ENCODE measurements at regions not wholly inside any gene's neighbourhood (a gene's known extent, or its start where the extent isn't known, plus 50 kb on each side); places are given as distances from the start of the nearest gene placed in this dataset.
A peak's percentile ranks its signal among the peaks of the same experiment; 100 is the strongest.

DNA sequence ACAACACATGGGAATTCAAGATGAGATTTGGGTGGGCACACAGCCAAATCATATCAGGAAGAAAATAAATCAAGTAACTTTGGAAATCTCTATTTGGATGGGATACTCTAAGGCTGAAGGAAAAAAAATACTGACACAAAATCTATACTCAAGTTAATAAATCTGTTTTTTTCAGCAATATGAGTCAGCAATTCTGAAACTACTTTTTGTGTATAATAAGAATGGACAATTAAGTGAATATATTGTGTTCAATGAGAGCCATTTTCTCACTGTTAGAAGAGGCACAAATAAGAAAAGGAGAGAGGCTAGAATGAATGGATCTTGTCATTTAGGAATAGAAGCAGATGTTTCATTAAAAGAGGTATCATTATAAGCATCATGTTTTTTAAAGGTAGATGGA is 651.0 kb downstream of the TAF11L14 start:
- no peak overlapping the region for H2BK12ac ChIP-seq (ENCODE audit: low read depth, low read length)
- H2AK5ac ChIP-seq (ENCODE audit: low read depth, low read length) = no peak overlapping the region
- H3K9ac ChIP-seq (replicated peaks in 1 of 4; ENCODE audit: extremely low read depth in 1 of 4, low read depth in 3 of 4, low read length in 3 of 4) = no peak overlapping the region
- H3K9me3 ChIP-seq (ENCODE audit: insufficient read depth in 2 of 2, low read depth in 1 of 2, low read length in 1 of 2) = no peaks in the 10 kb centered on the region
- H3K27ac ChIP-seq (ENCODE audit: low read depth, low read length) = no peak overlapping the region
- H3K23ac ChIP-seq (ENCODE audit: insufficient read length) = no peak overlapping the region
- no peak overlapping the region for H2BK5ac ChIP-seq (ENCODE audit: low read depth, low read length)
- DNase-seq (ENCODE audit: low read depth in 1 of 2, low spot score in 2 of 2) (no peak), FAIRE-seq (no peak)
- H4K8ac ChIP-seq (ENCODE audit: extremely low read depth, insufficient read depth, low read length) = no peak overlapping the region
- no peak overlapping the region for H3K4ac ChIP-seq (replicated peaks; ENCODE audit: insufficient read length, low read depth, low read length)
- H3K4me3 ChIP-seq (ENCODE audit: extremely low read depth in 1 of 4, insufficient read depth in 2 of 4, low read depth in 3 of 4, low read length in 4 of 4) = no peak overlapping the region
- H4K20me1 ChIP-seq (replicated peaks in 1 of 2; ENCODE audit: control insufficient read depth in 1 of 2, insufficient read depth in 2 of 2, low read length in 2 of 2) = no peaks in the 10 kb centered on the region
- no peak overlapping the region for H2BK120ac ChIP-seq (replicated peaks; ENCODE audit: low read depth, low read length)
- H2BK20ac ChIP-seq (ENCODE audit: low read length) = no peak overlapping the region
- H4K91ac ChIP-seq (replicated peaks; ENCODE audit: insufficient read length, low read length) = no peak overlapping the region
- H3K56ac ChIP-seq (replicated peaks; ENCODE audit: insufficient read length, low read depth, low read length) = peak overlapping the region; percentile 39
- no peaks in the 10 kb centered on the region for H3K79me2 ChIP-seq (ENCODE audit: control insufficient read depth in 1 of 2, insufficient read depth in 2 of 2, low read length in 2 of 2)
- H2BK15ac ChIP-seq (ENCODE audit: low read length) = no peak overlapping the region
- H3K23me2 ChIP-seq (ENCODE audit: low read depth, low read length) = no peaks in the 10 kb centered on the region
- no peak overlapping the region for H2AFZ ChIP-seq (ENCODE audit: low read length)
- ChIA-PET POLR2A (ENCODE audit: partially characterized antibody) (no interaction called here), CTCF (ENCODE audit: partially characterized antibody) (interaction anchor here (1.2 kb wide), 1 partner anchor 1069 kb away, joined by 3 read pairs; no protein-coding TSS in a partner anchor)
- no peak overlapping the region for H3K4me2 ChIP-seq (ENCODE audit: insufficient read depth in 1 of 2, low read depth in 2 of 2, low read length in 2 of 2)
- no peaks in the 10 kb centered on the region for H3K4me1 ChIP-seq (replicated peaks in 1 of 4; ENCODE audit: control insufficient read depth in 3 of 4, insufficient read depth in 4 of 4, low read length in 3 of 4)
- no peak overlapping the region for H3K18ac ChIP-seq (ENCODE audit: extremely low read depth, low read length)
- no peak overlapping the region for H4K5ac ChIP-seq (ENCODE audit: insufficient read length, low read depth, low read length)
- no peaks in the 10 kb centered on the region for H3K79me1 ChIP-seq (ENCODE audit: low read depth, low read length)
- peaks cover 0 to 1% (median 0%) of the 10 kb centered on the region in 4 experiments; a peak in 1 of 7 replicates for H3K27me3 ChIP-seq (replicated peaks in 1 of 4; ENCODE audit: control insufficient read depth in 3 of 4, extremely low read depth in 1 of 4, insufficient read depth in 3 of 4, low read length in 3 of 4)
- no peak overlapping the region for H3K14ac ChIP-seq (ENCODE audit: insufficient read length)
- no peaks in the 10 kb centered on the region for H3K36me3 ChIP-seq (ENCODE audit: control insufficient read depth in 2 of 4, insufficient read depth in 4 of 4, low read length in 3 of 4)
- TF ChIP-seq BRCA1 (IDR thresholded peaks at IDR 0.05; ENCODE audit: low read depth, low read length) = no peak
- TF ChIP-seq HDAC2 (IDR thresholded peaks at IDR 0.05; ENCODE audit: borderline replicate concordance in 1 of 2, low read depth in 2 of 2, low read length in 2 of 2) = no peak
- TF ChIP-seq RNF2 (IDR thresholded peaks at IDR 0.05; ENCODE audit: borderline replicate concordance, low read depth, low read length, missing control alignments, poor library complexity, severe bottlenecking) = no peak
- no peak for TF ChIP-seq RBBP5 (IDR thresholded peaks at IDR 0.05; ENCODE audit: borderline replicate concordance, low read depth, low read length)
- no peak for TF ChIP-seq RXRA (IDR thresholded peaks at IDR 0.05; ENCODE audit: insufficient read depth, low read depth, low read length)
- TF ChIP-seq KDM1A (IDR thresholded peaks at IDR 0.05; ENCODE audit: borderline replicate concordance, low read length) = no peak
- no peak for TF ChIP-seq CHD2 (IDR thresholded peaks at IDR 0.05; ENCODE audit: low read length)
- TF ChIP-seq CHD1 (IDR thresholded peaks at IDR 0.05; ENCODE audit: low read depth, low read length) = no peak
- TF ChIP-seq JUND (IDR thresholded peaks at IDR 0.05; ENCODE audit: low read length) = no peak
- TF ChIP-seq, protein P1, sequence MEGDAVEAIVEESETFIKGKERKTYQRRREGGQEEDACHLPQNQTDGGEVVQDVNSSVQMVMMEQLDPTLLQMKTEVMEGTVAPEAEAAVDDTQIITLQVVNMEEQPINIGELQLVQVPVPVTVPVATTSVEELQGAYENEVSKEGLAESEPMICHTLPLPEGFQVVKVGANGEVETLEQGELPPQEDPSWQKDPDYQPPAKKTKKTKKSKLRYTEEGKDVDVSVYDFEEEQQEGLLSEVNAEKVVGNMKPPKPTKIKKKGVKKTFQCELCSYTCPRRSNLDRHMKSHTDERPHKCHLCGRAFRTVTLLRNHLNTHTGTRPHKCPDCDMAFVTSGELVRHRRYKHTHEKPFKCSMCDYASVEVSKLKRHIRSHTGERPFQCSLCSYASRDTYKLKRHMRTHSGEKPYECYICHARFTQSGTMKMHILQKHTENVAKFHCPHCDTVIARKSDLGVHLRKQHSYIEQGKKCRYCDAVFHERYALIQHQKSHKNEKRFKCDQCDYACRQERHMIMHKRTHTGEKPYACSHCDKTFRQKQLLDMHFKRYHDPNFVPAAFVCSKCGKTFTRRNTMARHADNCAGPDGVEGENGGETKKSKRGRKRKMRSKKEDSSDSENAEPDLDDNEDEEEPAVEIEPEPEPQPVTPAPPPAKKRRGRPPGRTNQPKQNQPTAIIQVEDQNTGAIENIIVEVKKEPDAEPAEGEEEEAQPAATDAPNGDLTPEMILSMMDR (IDR thresholded peaks at IDR 0.05; ENCODE audit: control extremely low read depth in 1 of 3, insufficient read depth in 1 of 3, low read depth in 1 of 3, low read length in 3 of 3) = no peak
- TF ChIP-seq KDM5A (IDR thresholded peaks at IDR 0.05; ENCODE audit: low read length) = no peak
- TF ChIP-seq SAP30 (IDR thresholded peaks at IDR 0.05; ENCODE audit: insufficient read depth, insufficient replicate concordance, low read length) = no peak

All from H1 (cell line).